ENCODE measurements at regions not wholly inside any gene's neighbourhood (a gene's known extent, or its start where the extent isn't known, plus 50 kb on each side); places are given as distances from the start of the nearest gene placed in this dataset.

DNA sequence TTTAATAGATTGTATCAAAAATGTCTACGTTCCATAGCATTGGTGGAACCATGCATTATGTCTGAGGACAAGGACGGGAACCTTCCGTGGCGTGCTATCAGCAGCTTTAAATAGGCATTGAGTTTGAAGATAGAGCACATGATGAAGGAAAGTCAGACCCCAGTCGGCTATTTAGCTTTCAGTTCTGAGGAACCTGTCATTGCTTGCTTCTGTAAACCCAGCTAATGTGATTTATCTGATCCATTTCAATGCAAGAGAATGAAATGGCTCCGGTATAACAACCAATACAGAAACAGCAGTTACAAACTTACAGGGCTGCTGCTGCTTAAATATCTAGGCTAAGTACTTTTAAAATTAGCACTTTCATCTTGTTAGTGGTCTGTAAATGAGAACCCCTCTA lies 503.3 kb downstream of the RNF144A start:
- Mint-ChIP-seq H3K4me3 (no peak overlapping the region), H3K4me1 (ENCODE audit: unreplicated experiment) (no peaks in the 10 kb centered on the region), H3K9me3 (peaks cover 4% of the 10 kb centered on the region), H3K36me3 (no peaks in the 10 kb centered on the region), H3K27me3 (no peaks in the 10 kb centered on the region), H3K27ac (no peak overlapping the region)
- no peak for DNase-seq (ENCODE audit: extremely low spot score, unreplicated experiment)
- TF ChIP-seq, protein P1, sequence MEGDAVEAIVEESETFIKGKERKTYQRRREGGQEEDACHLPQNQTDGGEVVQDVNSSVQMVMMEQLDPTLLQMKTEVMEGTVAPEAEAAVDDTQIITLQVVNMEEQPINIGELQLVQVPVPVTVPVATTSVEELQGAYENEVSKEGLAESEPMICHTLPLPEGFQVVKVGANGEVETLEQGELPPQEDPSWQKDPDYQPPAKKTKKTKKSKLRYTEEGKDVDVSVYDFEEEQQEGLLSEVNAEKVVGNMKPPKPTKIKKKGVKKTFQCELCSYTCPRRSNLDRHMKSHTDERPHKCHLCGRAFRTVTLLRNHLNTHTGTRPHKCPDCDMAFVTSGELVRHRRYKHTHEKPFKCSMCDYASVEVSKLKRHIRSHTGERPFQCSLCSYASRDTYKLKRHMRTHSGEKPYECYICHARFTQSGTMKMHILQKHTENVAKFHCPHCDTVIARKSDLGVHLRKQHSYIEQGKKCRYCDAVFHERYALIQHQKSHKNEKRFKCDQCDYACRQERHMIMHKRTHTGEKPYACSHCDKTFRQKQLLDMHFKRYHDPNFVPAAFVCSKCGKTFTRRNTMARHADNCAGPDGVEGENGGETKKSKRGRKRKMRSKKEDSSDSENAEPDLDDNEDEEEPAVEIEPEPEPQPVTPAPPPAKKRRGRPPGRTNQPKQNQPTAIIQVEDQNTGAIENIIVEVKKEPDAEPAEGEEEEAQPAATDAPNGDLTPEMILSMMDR (conservative IDR thresholded peaks at IDR 0.05): no peak

DNA sequence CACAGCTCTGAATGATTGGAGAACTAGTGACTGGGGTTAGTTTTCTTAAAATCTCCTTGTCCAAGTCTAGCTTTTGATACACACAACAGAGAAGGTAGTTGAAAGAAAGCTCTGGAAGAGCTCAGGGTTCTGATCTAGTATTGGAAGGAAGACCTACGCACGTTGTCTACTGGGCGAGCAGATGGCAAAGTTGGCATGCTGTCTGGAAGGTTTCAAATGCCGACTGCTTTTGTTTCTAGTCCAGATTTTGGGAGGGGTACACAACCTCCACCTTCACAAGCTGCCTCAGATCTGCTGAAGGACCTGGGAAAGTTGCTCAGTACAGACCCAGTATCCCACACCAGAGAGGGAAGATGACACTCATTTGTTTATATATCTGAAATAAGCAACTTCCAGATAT lies 507.3 kb downstream of the RNF144A start:
- H3K27ac Mint-ChIP-seq: no peak overlapping the region
- no peak for DNase-seq (ENCODE audit: extremely low spot score, unreplicated experiment)
- no peak overlapping the region for H3K4me3 Mint-ChIP-seq
- peaks cover 5% of the 10 kb centered on the region for H3K4me1 Mint-ChIP-seq (ENCODE audit: unreplicated experiment)
- no peaks in the 10 kb centered on the region for H3K36me3 Mint-ChIP-seq
- TF ChIP-seq, protein P1 (conservative IDR thresholded peaks at IDR 0.05): no peak
- peaks cover 4% of the 10 kb centered on the region for H3K9me3 Mint-ChIP-seq
- peaks cover 1% of the 10 kb centered on the region for H3K27me3 Mint-ChIP-seq

DNA sequence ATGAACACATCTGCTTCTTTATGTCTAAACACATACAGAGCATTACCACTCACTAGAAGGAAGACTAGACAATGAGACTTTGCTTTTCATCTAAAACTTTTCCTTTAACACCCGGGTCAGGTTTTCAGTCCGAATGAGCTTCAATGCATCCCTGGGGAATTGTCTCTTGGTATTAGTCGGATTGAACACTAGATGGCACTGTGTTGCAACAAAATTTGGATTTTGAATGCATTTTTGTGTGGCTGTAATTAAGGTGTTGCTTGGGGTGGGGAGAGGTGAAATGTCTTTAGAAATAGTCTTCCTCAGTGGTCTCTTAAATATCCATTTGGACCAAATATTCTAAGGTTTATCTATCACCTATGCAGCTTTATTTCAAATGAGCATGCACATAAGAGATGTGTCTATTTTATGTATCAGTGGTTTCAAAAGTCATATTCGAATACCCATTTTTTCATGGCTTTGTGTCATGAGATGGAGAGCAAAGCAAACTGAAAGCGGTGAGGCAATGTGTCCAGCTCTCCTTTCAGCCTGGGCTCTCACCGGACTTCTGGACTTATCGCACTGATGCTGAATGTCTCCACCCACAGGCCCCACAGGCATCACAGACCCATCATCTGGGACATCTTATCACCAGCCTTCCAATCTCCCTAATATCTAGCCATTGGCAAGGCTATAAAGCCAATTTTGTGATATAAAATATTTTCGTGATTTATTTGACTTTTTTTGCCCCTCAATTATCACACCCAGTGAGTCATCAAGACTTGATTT lies 510.3 kb downstream of the RNF144A start:
- DNase-seq (ENCODE audit: extremely low spot score, unreplicated experiment): no peak
- Mint-ChIP-seq H3K4me1 (ENCODE audit: unreplicated experiment) (peaks cover 11% of the 10 kb centered on the region), H3K4me3 (no peak overlapping the region), H3K27me3 (peaks cover 6% of the 10 kb centered on the region), H3K27ac (no peak overlapping the region), H3K9me3 (peaks cover 6% of the 10 kb centered on the region), H3K36me3 (no peaks in the 10 kb centered on the region)
- TF ChIP-seq, protein P1 (conservative IDR thresholded peaks at IDR 0.05): peak; percentile 90

DNA sequence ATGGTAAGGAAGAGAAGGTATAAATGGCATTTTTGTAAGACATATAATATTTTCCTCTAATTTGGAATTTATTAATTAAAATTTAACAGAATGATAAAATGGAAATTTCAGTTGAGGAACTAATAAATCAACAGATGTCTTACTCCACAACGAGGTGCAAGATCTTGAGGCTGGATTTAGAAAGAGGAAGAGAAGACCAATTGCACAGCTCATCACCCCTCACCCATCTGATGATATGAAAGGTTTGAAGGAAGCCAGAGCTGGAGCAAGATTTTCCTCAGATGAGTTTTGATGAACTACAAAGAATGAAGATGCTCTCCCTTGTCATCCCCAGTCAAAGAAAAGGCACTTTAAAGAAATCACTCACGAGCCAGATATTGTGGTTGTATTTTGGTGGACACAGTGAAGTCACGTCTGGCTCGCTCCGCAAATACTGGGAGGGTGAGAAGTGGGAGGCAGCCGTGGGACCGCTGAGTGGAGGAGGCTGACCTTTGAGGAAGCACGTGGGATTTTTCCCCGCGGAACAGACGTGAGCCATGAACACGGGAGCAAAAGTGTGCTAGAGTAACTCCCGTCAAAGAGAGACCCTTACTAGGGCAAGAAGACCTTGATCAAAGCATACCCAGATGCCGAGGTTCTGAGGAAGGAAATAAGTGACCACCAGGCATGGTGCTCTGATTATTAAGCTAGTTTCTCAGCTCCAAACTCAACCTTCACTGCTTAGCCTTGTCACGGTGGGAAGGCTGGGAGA lies 511.4 kb downstream of the RNF144A start:
- peaks cover 11% of the 10 kb centered on the region for H3K4me1 Mint-ChIP-seq (ENCODE audit: unreplicated experiment)
- TF ChIP-seq, protein P1 (conservative IDR thresholded peaks at IDR 0.05): no peak

DNA sequence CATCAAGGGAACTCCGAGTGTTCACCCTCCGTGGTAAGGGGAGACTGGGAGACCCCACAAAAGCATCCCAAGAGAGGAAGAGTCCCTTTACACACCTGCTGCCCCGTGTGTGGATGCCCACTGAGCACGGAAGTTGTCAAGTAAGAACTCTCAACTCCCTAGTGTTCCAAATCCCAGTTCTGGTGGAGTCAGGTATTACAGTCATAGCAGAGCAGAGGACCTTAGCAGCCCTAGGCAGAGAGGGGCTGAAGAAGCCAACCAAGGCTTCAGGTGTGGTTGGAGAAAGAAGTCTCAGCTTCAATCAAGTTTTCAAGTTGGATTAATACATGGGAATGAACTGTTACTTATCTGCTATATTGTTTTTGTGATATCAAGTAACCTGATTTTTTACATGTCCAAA lies 512.5 kb downstream of the RNF144A start:
- H3K27me3 Mint-ChIP-seq: peaks cover 6% of the 10 kb centered on the region
- peak overlapping the region; percentile 86 for H3K4me3 Mint-ChIP-seq
- peaks cover 9% of the 10 kb centered on the region for H3K9me3 Mint-ChIP-seq
- no peak for DNase-seq (ENCODE audit: extremely low spot score, unreplicated experiment)
- TF ChIP-seq, protein P1 (conservative IDR thresholded peaks at IDR 0.05): peak; percentile 42
- H3K36me3 Mint-ChIP-seq: no peaks in the 10 kb centered on the region
- peak overlapping the region; percentile 20 for H3K27ac Mint-ChIP-seq
- H3K4me1 Mint-ChIP-seq (ENCODE audit: unreplicated experiment): peaks cover 11% of the 10 kb centered on the region

More for the DNA sequence above, 511.4 kb downstream of the RNF144A start:
- peaks cover 6% of the 10 kb centered on the region for H3K27me3 Mint-ChIP-seq
- H3K36me3 Mint-ChIP-seq: no peaks in the 10 kb centered on the region
- H3K9me3 Mint-ChIP-seq: peaks cover 6% of the 10 kb centered on the region
- no peak overlapping the region for H3K27ac Mint-ChIP-seq
- no peak overlapping the region for H3K4me3 Mint-ChIP-seq
- no peak for DNase-seq (ENCODE audit: extremely low spot score, unreplicated experiment)

Data from type B pancreatic cell (in vitro differentiated cells).